GM20000 (cell line): ENCODE measurements at regions not wholly inside any gene's neighbourhood (a gene's known extent, or its start where the extent isn't known, plus 50 kb on each side); places are given as distances from the start of the nearest gene placed in this dataset.

Experiments used
- DNase-seq: peaks from one replicate; pipeline ENCODE4 v3.0.0; 2012; ENCODE audit warnings: low spot score
- CTCF ChIP-seq: IDR thresholded peaks from 2 replicates; pipeline ENCODE4 v1.5.1; 2012; ENCODE audit warnings: mild to moderate bottlenecking, control low read depth; ENCODE audit errors: extremely low read depth, missing control alignments

DNA sequence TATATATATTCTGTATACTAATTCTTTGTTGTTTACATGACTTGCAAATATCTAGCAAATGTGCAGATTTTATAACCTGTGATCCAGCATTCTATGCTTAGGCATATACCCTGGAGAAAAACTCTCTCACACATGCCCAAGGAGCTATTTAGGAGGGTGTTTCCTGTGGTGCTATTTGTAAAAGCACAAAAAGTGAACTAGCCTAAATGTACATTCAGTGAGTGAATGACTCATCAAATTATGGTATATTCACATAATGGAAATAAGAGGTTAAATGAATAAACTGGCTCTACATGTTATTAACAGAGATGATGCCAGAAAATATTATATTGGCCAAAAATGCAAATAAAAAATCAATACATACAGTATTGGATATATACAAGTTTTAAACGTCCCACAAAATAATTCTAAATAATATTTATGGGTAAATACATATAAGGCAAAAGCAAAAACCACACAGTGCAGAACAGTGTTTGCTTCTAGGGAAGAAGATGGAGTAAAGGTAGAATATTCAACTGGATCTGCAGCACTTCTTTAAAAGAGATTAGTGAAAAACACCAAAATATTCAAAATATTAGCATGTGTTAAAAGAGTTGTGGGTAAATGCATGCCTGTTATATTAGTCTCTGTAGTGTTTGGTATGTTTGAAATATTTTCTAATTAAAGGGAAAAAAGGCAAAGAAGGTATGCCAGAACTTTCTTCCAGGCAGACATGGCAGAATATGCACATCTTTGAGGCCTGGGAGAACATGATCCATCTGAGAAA is 344.7 kb downstream of the KLF5 start:
- no peak for TF ChIP-seq CTCF
- DNase-seq: no peak

GRCh38 chr13:73401769-73402168 is 343.0 kb downstream of the KLF5 start:
- no peak for TF ChIP-seq CTCF
- no peak for DNase-seq

GRCh38 chr13:73399347-73400216 is 340.8 kb downstream of the KLF5 start:
- no peak for TF ChIP-seq CTCF
- DNase-seq: no peak

DNA sequence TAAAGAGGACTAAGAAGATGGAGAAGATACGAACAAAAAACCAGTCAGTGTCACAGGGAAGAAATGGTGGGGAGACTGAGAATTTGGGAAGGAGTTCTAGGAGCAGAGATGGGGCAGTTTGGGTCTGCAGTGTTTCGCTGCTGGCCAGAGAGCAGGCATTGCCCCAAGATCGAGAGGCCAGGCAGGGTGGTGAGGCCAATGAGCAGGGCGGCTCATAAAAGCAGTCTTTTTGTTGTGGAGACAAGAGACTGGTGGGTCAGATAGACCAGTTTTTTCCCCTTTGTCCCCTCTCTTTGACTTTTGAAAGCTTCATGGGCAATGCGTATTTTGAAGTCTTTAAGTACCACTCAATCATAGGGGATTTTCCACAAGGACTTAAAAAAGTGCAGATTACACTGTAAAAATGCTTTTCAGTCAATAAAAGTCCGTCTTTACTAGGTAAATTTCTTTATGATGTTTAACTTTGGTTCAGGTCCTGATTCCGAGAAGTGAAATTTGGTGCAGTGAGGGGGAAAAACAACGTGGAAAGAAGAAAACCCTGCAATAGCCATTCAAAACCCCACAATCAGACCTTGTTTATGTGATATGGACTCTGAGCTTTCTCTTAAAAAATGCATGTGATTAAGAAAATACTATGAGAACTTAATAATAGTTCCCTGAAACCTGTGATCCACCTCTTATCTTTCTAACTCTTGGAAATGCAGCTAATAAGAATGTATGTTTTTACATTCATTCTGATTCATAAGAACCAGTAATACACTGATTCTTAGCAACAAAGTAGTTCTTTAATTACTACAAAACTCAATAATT is 338.9 kb downstream of the KLF5 start:
- DNase-seq: no peak
- TF ChIP-seq CTCF: no peak

GRCh38 chr13:73394066-73394465 is 335.3 kb downstream of the KLF5 start:
- TF ChIP-seq CTCF: no peak
- DNase-seq: no peak

DNA sequence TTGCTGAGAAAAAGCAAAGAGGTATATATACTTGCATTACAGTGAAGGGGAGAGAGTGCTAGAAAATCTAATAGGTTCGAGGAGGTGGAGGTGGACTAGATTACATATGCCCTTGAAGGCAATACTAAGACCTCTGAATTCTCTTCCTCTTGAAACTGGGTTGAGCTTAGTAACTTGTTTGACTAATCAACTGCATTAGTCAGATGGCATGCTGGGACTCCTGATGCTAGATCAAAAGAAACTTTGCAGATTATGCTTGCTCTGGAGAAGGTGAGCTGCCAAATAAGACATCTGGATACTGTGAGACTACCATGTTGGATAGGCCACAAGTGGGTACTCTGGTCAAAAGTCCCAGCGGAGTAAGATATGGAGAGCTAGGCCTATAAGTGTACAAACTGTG is 331.3 kb downstream of the KLF5 start:
- TF ChIP-seq CTCF: no peak
- DNase-seq: no peak
